Lower leg skin (tissue), 3 donors: ENCODE measurements at regions not wholly inside any gene's neighbourhood (a gene's known extent, or its start where the extent isn't known, plus 50 kb on each side); places are given as distances from the start of the nearest gene placed in this dataset.

Experiments used
- CTCF ChIP-seq, 3 donors: fragments of 450-650 bp; IDR thresholded peaks; one replicate each; pipeline ENCODE4 v1.5.1; 2016; ENCODE audit warnings: antibody characterized with exemption in 3 of 3, mild to moderate bottlenecking in 3 of 3, moderate library complexity in 2 of 3
- POLR2A ChIP-seq, 2 donors: fragments of 450-650 bp; IDR thresholded peaks; one replicate each; pipeline ENCODE4 v1.6.1; 2016 to 2017; ENCODE audit warnings: antibody characterized with exemption in 2 of 2, mild to moderate bottlenecking in 1 of 2, moderate library complexity in 1 of 2

- TF ChIP-seq POLR2A (IDR thresholded peaks at IDR 0.05) (no peak), CTCF (IDR thresholded peaks at IDR 0.05) (no peak)
These were observed 86.5 kb upstream of the LAPTM4A start for GRCh38 chr2:20137884-20138283.
